ENCODE measurements at regions not wholly inside any gene's neighbourhood (a gene's known extent, or its start where the extent isn't known, plus 50 kb on each side); places are given as distances from the start of the nearest gene placed in this dataset.

- TF ChIP-seq, protein P1, sequence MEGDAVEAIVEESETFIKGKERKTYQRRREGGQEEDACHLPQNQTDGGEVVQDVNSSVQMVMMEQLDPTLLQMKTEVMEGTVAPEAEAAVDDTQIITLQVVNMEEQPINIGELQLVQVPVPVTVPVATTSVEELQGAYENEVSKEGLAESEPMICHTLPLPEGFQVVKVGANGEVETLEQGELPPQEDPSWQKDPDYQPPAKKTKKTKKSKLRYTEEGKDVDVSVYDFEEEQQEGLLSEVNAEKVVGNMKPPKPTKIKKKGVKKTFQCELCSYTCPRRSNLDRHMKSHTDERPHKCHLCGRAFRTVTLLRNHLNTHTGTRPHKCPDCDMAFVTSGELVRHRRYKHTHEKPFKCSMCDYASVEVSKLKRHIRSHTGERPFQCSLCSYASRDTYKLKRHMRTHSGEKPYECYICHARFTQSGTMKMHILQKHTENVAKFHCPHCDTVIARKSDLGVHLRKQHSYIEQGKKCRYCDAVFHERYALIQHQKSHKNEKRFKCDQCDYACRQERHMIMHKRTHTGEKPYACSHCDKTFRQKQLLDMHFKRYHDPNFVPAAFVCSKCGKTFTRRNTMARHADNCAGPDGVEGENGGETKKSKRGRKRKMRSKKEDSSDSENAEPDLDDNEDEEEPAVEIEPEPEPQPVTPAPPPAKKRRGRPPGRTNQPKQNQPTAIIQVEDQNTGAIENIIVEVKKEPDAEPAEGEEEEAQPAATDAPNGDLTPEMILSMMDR (IDR thresholded peaks at IDR 0.05; ENCODE audit: low read depth, low read length, missing control alignments): no peak
- no peak for DNase-seq (ENCODE audit: low read depth)
- H3K4me3 ChIP-seq (ENCODE audit: low read depth, low read length): no peak overlapping the region
These were observed 111.1 kb upstream of the RIOK3 start for GRCh38 chr18:23341983-23342382.

DNA sequence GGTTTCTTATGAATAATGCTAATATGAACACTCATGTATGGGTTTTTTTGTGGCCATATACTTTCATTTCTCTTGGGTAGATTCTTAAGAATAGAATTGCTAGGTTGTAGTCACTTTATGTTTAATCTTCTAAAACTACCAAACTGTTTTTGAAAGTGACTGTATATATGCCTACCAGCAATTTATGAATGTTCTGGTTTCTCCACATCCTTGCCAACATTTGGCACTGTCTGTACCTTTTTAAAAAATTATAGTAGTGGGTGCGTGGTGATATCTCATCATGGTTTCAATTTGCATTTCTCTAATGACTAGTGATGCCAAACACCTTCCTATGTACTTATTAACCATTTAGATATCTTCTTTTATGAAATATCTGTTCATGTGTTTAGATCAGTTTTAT lies 110.6 kb upstream of the RIOK3 start:
- no peak overlapping the region for H3K4me3 ChIP-seq (ENCODE audit: low read depth, low read length)
- TF ChIP-seq, protein P1 (IDR thresholded peaks at IDR 0.05; ENCODE audit: low read depth, low read length, missing control alignments): no peak
- DNase-seq (ENCODE audit: low read depth): no peak

GRCh38 chr18:23350188-23350587 lies 102.9 kb upstream of the RIOK3 start:
- no peak for DNase-seq (ENCODE audit: low read depth)
- TF ChIP-seq, protein P1 (IDR thresholded peaks at IDR 0.05; ENCODE audit: low read depth, low read length, missing control alignments): no peak
- no peak overlapping the region for H3K4me3 ChIP-seq (ENCODE audit: low read depth, low read length)

GRCh38 chr18:23351521-23351920 lies 101.6 kb upstream of the RIOK3 start:
- H3K4me3 ChIP-seq (ENCODE audit: low read depth, low read length): no peak overlapping the region
- TF ChIP-seq, protein P1 (IDR thresholded peaks at IDR 0.05; ENCODE audit: low read depth, low read length, missing control alignments): no peak
- DNase-seq (ENCODE audit: low read depth): no peak

- TF ChIP-seq, protein P1 (IDR thresholded peaks at IDR 0.05; ENCODE audit: low read depth, low read length, missing control alignments): no peak
- H3K4me3 ChIP-seq (ENCODE audit: low read depth, low read length): no peak overlapping the region
- no peak for DNase-seq (ENCODE audit: low read depth)
These were observed 101.0 kb upstream of the RIOK3 start for GRCh38 chr18:23352042-23352441.

DNA sequence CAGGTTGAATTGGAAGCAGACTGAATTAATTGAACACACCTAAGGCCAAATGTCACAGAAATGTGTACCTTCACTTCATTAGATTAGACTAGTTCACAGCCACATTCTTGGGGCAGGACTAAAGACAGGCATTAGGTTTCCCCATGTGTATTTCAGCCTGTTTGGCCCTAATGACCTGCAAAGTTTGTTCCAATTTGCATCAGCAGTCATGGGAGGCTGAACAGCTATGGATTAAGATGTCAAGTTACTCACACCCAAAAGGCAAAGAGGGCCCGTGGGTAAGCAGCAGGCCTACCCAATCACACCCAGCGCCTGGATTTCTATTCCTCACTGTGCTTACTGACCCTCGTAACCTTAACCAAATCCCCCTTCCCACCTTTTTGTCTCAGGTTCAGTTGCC lies 99.6 kb upstream of the RIOK3 start:
- TF ChIP-seq, protein P1 (IDR thresholded peaks at IDR 0.05; ENCODE audit: low read depth, low read length, missing control alignments): no peak
- DNase-seq (ENCODE audit: low read depth): no peak
- H3K4me3 ChIP-seq (ENCODE audit: low read depth, low read length): no peak overlapping the region

- TF ChIP-seq, protein P1 (IDR thresholded peaks at IDR 0.05; ENCODE audit: low read depth, low read length, missing control alignments): no peak
- DNase-seq (ENCODE audit: low read depth): no peak
These were observed 98.5 kb upstream of the RIOK3 start for GRCh38 chr18:23354625-23355024.

More at GRCh38 chr18:23354625-23355024, 98.5 kb upstream of the RIOK3 start:
- no peak overlapping the region for H3K4me3 ChIP-seq (ENCODE audit: low read depth, low read length)
